B cell (primary cell): ENCODE measurements at regions not wholly inside any gene's neighbourhood (a gene's known extent, or its start where the extent isn't known, plus 50 kb on each side); places are given as distances from the start of the nearest gene placed in this dataset.

Experiments used
- ATAC-seq: fragments of 200-7000 bp; cut with Tn5 transposase; one replicate; pipeline ENCODE4 v1.10.0; 2021; ENCODE audit warnings: low read depth, mild to moderate bottlenecking, moderate number of reproducible peaks, moderate library complexity
- CTCF ChIA-PET: fragments of 350-600 bp; sonication (Branson Sonifier 250); formaldehyde crosslinking; loops from one replicate; lab custom pipeline; 2021; ENCODE audit warnings: antibody characterized with exemption, inconsistent platforms; lab: Charles Lee
- POLR2A ChIA-PET: fragments of 350-600 bp; sonication (Branson Sonifier 250); formaldehyde crosslinking; loops from one replicate; lab custom pipeline; 2021; ENCODE audit warnings: antibody characterized with exemption; lab: Charles Lee
- DNase-seq: peaks from one replicate; pipeline ENCODE4 v3.0.0; 2013
- H2AFZ ChIP-seq: 2 replicates; pipeline ENCODE4 v1.6.1; 2012; ENCODE audit warnings: mild to moderate bottlenecking, low read depth, low read length; ENCODE audit not compliant: insufficient read depth, poor library complexity, severe bottlenecking
- H3K27ac ChIP-seq, 2 donors: 1 replicate in 1 of 2; 2 replicates in 1 of 2; pipeline ENCODE4 v1.5.1; 2012 to 2013; ENCODE audit warnings: low read length in 2 of 2, mild to moderate bottlenecking in 2 of 2, moderate library complexity in 1 of 2
- H3K27me3 ChIP-seq, 4 experiments: fragments of 200-600 bp in 1 of 4; sonication (generic) in 1 of 4; replicated peaks in 1 of 4; 1 replicate in 2 of 4; 2 replicates in 2 of 4; pipeline versions ENCODE4 v1.6.1 to v1.7.0; 2013 to 2016; ENCODE audit warnings: low read length in 3 of 4, mild to moderate bottlenecking in 2 of 4, mixed read lengths in 1 of 4, moderate library complexity in 1 of 4; ENCODE audit not compliant: insufficient read depth in 4 of 4, control insufficient read depth in 3 of 4; ENCODE audit errors: control extremely low read depth in 1 of 4
- H3K36me3 ChIP-seq, 2 experiments: replicated peaks in 1 of 2; 1 replicate in 1 of 2; 2 replicates in 1 of 2; pipeline versions ENCODE4 v1.6.1 to v1.7.1; 2013; ENCODE audit warnings: low read length in 1 of 2; ENCODE audit not compliant: insufficient read depth in 2 of 2, control insufficient read depth in 1 of 2; ENCODE audit errors: control extremely low read depth in 1 of 2, extremely low read depth in 1 of 2
- H3K4me1 ChIP-seq, 2 donors: fragments of 200-600 bp in 1 of 2; sonication (generic) in 1 of 2; 1 replicate in 1 of 2; 2 replicates in 1 of 2; pipeline versions ENCODE4 v1.5.1 to v1.6.1; 2013 to 2017; ENCODE audit warnings: low read length in 2 of 2; ENCODE audit not compliant: control insufficient read depth in 2 of 2, insufficient read depth in 2 of 2
- H3K4me2 ChIP-seq: replicated peaks from 2 replicates; pipeline ENCODE3; 2012; ENCODE audit warnings: mild to moderate bottlenecking, low read depth, low read length; ENCODE audit not compliant: poor library complexity, severe bottlenecking
- H3K4me3 ChIP-seq, 5 experiments: fragments of 200-600 bp in 1 of 5; sonication (generic) in 1 of 5; 1 replicate in 3 of 5; 2 replicates in 2 of 5; pipeline versions ENCODE4 v1.5.1 to v1.7.0; 2011 to 2016; ENCODE audit warnings: low read length in 4 of 5, mild to moderate bottlenecking in 4 of 5, low read depth in 2 of 5, control low read depth in 1 of 5, moderate library complexity in 1 of 5; ENCODE audit not compliant: insufficient read depth in 1 of 5; ENCODE audit errors: control extremely low read depth in 1 of 5, extremely low read depth in 1 of 5
- H3K79me2 ChIP-seq: fragments of 200-600 bp; sonication (generic); one replicate; pipeline ENCODE4 v1.6.0; 2016; ENCODE audit warnings: low read length; ENCODE audit not compliant: control insufficient read depth, insufficient read depth
- H3K9ac ChIP-seq: fragments of 200-600 bp; sonication (generic); 2 replicates; pipeline ENCODE4 v1.6.1; 2017; ENCODE audit warnings: mild to moderate bottlenecking, low read length, moderate library complexity
- H3K9me3 ChIP-seq, 3 donors: one replicate each; pipeline versions ENCODE4 v1.6.1 to v1.7.1; 2013; ENCODE audit warnings: low read length in 2 of 3; ENCODE audit not compliant: control insufficient read depth in 2 of 3, insufficient read depth in 1 of 3; ENCODE audit errors: control extremely low read depth in 1 of 3
- H4K20me1 ChIP-seq: 2 replicates; pipeline ENCODE4 v1.6.0; 2012; ENCODE audit warnings: mild to moderate bottlenecking, low read length; ENCODE audit not compliant: insufficient read depth, control insufficient read depth, poor library complexity, severe bottlenecking
- H3K27ac Mint-ChIP-seq: one replicate; pipeline ENCODE4 v1.8.0; 2021; ENCODE audit warnings: mixed read lengths
- H3K27me3 Mint-ChIP-seq: one replicate; pipeline ENCODE4 v1.8.0; 2021; ENCODE audit warnings: mixed read lengths
- H3K4me1 Mint-ChIP-seq: one replicate; pipeline ENCODE4 v1.8.0; 2021; ENCODE audit warnings: mixed read lengths
- H3K4me3 Mint-ChIP-seq: one replicate; pipeline ENCODE4 v1.8.0; 2021; ENCODE audit warnings: mixed read lengths
- H3K9me3 Mint-ChIP-seq: one replicate; pipeline ENCODE4 v1.8.0; 2022; ENCODE audit warnings: mixed read lengths; ENCODE audit not compliant: insufficient read depth
- EZH2 ChIP-seq: IDR thresholded peaks from 2 replicates; pipeline ENCODE4 v1.6.1; 2012; ENCODE audit warnings: borderline replicate concordance, low read depth, mild to moderate bottlenecking, moderate library complexity, low read length; ENCODE audit not compliant: insufficient read depth, poor library complexity, severe bottlenecking
- WGBS: methylation state at CpG from one replicate; pipeline ENCODE4 v1.1.5; 2013; ENCODE audit warnings: missing lambda C conversion rate; ENCODE audit not compliant: insufficient coverage; 5-methylcytosine and 5-hydroxymethylcytosine counted together
- intact Hi-C: fragments of 100-400 bp; cut with micrococcal nuclease; formaldehyde crosslinking; loops from one replicate; pipeline ENCODE4 v1.10.0; 2022
- TF ChIP-seq, protein P1 (sequence below): fragments of 200-600 bp; IDR thresholded peaks from one replicate; pipeline ENCODE4 v1.8.0; 2022; ENCODE audit warnings: antibody characterized with exemption, mild to moderate bottlenecking

- intact Hi-C loops: no loop called here
- H3K4me1 Mint-ChIP-seq: no peaks in the 10 kb centered on the region
These were observed 707.4 kb upstream of the ARGLU1 start for GRCh38 chr13:107275312-107275711.

GRCh38 chr13:107271227-107271626 lies 703.3 kb upstream of the ARGLU1 start:
- H4K20me1 ChIP-seq: no peaks in the 10 kb centered on the region
- intact Hi-C loops: no loop called here
- ChIA-PET POLR2A (no interaction called here), CTCF (no interaction called here)
- H3K9me3 Mint-ChIP-seq: peaks cover 6% of the 10 kb centered on the region
- no peak overlapping the region for H3K4me3 ChIP-seq
- H3K36me3 ChIP-seq: no peaks in the 10 kb centered on the region
- no peak for DNase-seq
- no peaks in the 10 kb centered on the region for H3K4me1 Mint-ChIP-seq
- no peak for TF ChIP-seq EZH2
- TF ChIP-seq, protein P1, sequence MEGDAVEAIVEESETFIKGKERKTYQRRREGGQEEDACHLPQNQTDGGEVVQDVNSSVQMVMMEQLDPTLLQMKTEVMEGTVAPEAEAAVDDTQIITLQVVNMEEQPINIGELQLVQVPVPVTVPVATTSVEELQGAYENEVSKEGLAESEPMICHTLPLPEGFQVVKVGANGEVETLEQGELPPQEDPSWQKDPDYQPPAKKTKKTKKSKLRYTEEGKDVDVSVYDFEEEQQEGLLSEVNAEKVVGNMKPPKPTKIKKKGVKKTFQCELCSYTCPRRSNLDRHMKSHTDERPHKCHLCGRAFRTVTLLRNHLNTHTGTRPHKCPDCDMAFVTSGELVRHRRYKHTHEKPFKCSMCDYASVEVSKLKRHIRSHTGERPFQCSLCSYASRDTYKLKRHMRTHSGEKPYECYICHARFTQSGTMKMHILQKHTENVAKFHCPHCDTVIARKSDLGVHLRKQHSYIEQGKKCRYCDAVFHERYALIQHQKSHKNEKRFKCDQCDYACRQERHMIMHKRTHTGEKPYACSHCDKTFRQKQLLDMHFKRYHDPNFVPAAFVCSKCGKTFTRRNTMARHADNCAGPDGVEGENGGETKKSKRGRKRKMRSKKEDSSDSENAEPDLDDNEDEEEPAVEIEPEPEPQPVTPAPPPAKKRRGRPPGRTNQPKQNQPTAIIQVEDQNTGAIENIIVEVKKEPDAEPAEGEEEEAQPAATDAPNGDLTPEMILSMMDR: no peak
- no peak for ATAC-seq
- no peaks in the 10 kb centered on the region for H3K79me2 ChIP-seq
- H3K4me1 ChIP-seq: no peaks in the 10 kb centered on the region
- no peak overlapping the region for H3K27ac ChIP-seq
- no peak overlapping the region for H2AFZ ChIP-seq
- peaks cover 0 to 7% (median 0%) of the 10 kb centered on the region in 3 donors for H3K9me3 ChIP-seq
- H3K27me3 Mint-ChIP-seq: no peaks in the 10 kb centered on the region
- H3K4me3 Mint-ChIP-seq: no peak overlapping the region
- no peak overlapping the region for H3K4me2 ChIP-seq
- 73% methylated on average over 2 of the region's 2 CpGs for WGBS
- H3K27ac Mint-ChIP-seq: no peak overlapping the region
- no peaks in the 10 kb centered on the region for H3K27me3 ChIP-seq
- H3K9ac ChIP-seq: no peak overlapping the region

More at GRCh38 chr13:107275312-107275711, 707.4 kb upstream of the ARGLU1 start:
- DNase-seq: no peak
- Histone ChIP-seq H3K36me3 (no peaks in the 10 kb centered on the region), H3K4me3 (no peak overlapping the region), H2AFZ (no peak overlapping the region), H3K27me3 (no peaks in the 10 kb centered on the region), H3K9me3 (peaks cover 0 to 7% (median 0%) of the 10 kb centered on the region in 3 donors), H3K79me2 (no peaks in the 10 kb centered on the region), H3K9ac (no peak overlapping the region), H3K4me1 (no peaks in the 10 kb centered on the region), H3K4me2 (no peak overlapping the region), H4K20me1 (no peaks in the 10 kb centered on the region), H3K27ac (no peak overlapping the region)
- TF ChIP-seq, protein P1: no peak
- TF ChIP-seq EZH2: no peak
- Mint-ChIP-seq H3K27ac (no peak overlapping the region), H3K4me3 (no peak overlapping the region), H3K27me3 (no peaks in the 10 kb centered on the region), H3K9me3 (peaks cover 4% of the 10 kb centered on the region)
- POLR2A ChIA-PET: no interaction called here
- ATAC-seq: no peak
- no CpG with 5 or more reads among the region's 4 CpGs for WGBS
- CTCF ChIA-PET: no interaction called here
